GM23338 (cell line): ENCODE measurements at regions not wholly inside any gene's neighbourhood (a gene's known extent, or its start where the extent isn't known, plus 50 kb on each side); places are given as distances from the start of the nearest gene placed in this dataset.

Experiments used
- ATAC-seq: fragments of 200-7000 bp; cut with Tn5 transposase; 3 replicates; pipeline ENCODE4 v1.9.1; 2020
- DNase-seq: peaks from one replicate; pipeline ENCODE4 v3.0.0-alpha.2; 2015; ENCODE audit warnings: low spot score
- H2AFZ ChIP-seq: fragments of 200-600 bp; sonication (generic); 2 replicates; pipeline ENCODE4 v1.8.0; 2016; ENCODE audit warnings: antibody characterized with exemption, mild to moderate bottlenecking, moderate library complexity
- H3F3A ChIP-seq: fragments of 200-600 bp; sonication (generic); replicated peaks from 2 replicates; pipeline ENCODE4 v1.8.0; 2017; ENCODE audit warnings: antibody characterized with exemption, mixed run types, low read depth
- H3K27ac ChIP-seq: fragments of 200-600 bp; sonication (generic); 2 replicates; pipeline ENCODE4 v1.6.1; 2016; ENCODE audit warnings: low read depth
- H3K27me3 ChIP-seq: fragments of 200-600 bp; sonication (generic); 2 replicates; pipeline ENCODE4 v1.8.0; 2016; ENCODE audit warnings: mild to moderate bottlenecking, mixed run types, moderate library complexity; ENCODE audit not compliant: insufficient read depth
- H3K36me3 ChIP-seq: fragments of 200-600 bp; sonication (generic); 2 replicates; pipeline ENCODE4 v1.8.0; 2016; ENCODE audit warnings: mild to moderate bottlenecking; ENCODE audit not compliant: insufficient read depth
- H3K4me1 ChIP-seq: fragments of 200-600 bp; sonication (generic); 2 replicates; pipeline ENCODE4 v1.8.0; 2016; ENCODE audit warnings: mild to moderate bottlenecking, moderate library complexity; ENCODE audit not compliant: insufficient read depth
- H3K4me2 ChIP-seq: fragments of 200-600 bp; sonication (generic); 2 replicates; pipeline ENCODE4 v1.7.1; 2017; ENCODE audit warnings: mixed run types
- H3K4me3 ChIP-seq: fragments of 200-600 bp; sonication (generic); 2 replicates; pipeline ENCODE4 v1.6.1; 2016; ENCODE audit warnings: mixed run types
- H3K79me2 ChIP-seq: fragments of 200-600 bp; sonication (generic); replicated peaks from 2 replicates; pipeline ENCODE4 v1.8.0; 2017; ENCODE audit warnings: mild to moderate bottlenecking; ENCODE audit not compliant: insufficient read depth
- H3K9me2 ChIP-seq: fragments of 200-600 bp; sonication (generic); 2 replicates; pipeline ENCODE4 v1.8.0; 2017; ENCODE audit not compliant: insufficient read depth
- H4K20me1 ChIP-seq: fragments of 200-600 bp; sonication (generic); replicated peaks from 2 replicates; pipeline ENCODE4 v1.8.0; 2017; ENCODE audit warnings: mild to moderate bottlenecking; ENCODE audit not compliant: insufficient read depth
- H3K27ac Mint-ChIP-seq: 2 replicates; pipeline ENCODE4 v1.8.0; 2020; ENCODE audit warnings: inconsistent platforms, mild to moderate bottlenecking, moderate library complexity, mixed read lengths
- H3K27me3 Mint-ChIP-seq: 3 replicates; pipeline ENCODE4 v1.8.0; 2022; ENCODE audit warnings: low read depth, mild to moderate bottlenecking, moderate library complexity, mixed read lengths, inconsistent platforms; ENCODE audit not compliant: insufficient read depth, poor library complexity
- H3K36me3 Mint-ChIP-seq: 3 replicates; pipeline ENCODE4 v1.8.0; 2021; ENCODE audit warnings: low read depth, mild to moderate bottlenecking, inconsistent platforms, moderate library complexity, mixed read lengths
- H3K4me1 Mint-ChIP-seq: 3 replicates; pipeline ENCODE4 v1.8.0; 2020; ENCODE audit warnings: mild to moderate bottlenecking, inconsistent platforms, mixed read lengths
- H3K4me3 Mint-ChIP-seq: 3 replicates; pipeline ENCODE4 v1.8.0; 2021; ENCODE audit warnings: moderate library complexity, mild to moderate bottlenecking, inconsistent platforms, mixed read lengths
- H3K9me3 Mint-ChIP-seq: 3 replicates; pipeline ENCODE4 v1.8.0; 2020; ENCODE audit warnings: moderate library complexity, mild to moderate bottlenecking, inconsistent platforms, mixed read lengths
- NANOG ChIP-seq: IDR thresholded peaks from 2 replicates; pipeline ENCODE4 v1.6.1; 2016; ENCODE audit warnings: antibody characterized with exemption, borderline replicate concordance
- POLR2AphosphoS5 ChIP-seq: IDR thresholded peaks from 2 replicates; pipeline ENCODE4 v1.6.1; 2016; ENCODE audit warnings: antibody characterized with exemption, low read depth
- STAT1 ChIP-seq: IDR thresholded peaks from one replicate; pipeline ENCODE4 v1.6.1; 2016; ENCODE audit warnings: antibody characterized with exemption; ENCODE audit not compliant: unreplicated experiment
- ZNF114 ChIP-seq: fragments of 250-450 bp; sonication (Bioruptor Pico); IDR thresholded peaks from 2 replicates; pipeline ENCODE4 v1.5.0; 2020; ENCODE audit warnings: mild to moderate bottlenecking, moderate library complexity
- ZNF462 ChIP-seq: fragments of 250-450 bp; sonication (Bioruptor Pico); IDR thresholded peaks from 2 replicates; pipeline ENCODE4 v1.5.0; 2020; ENCODE audit warnings: mild to moderate bottlenecking, moderate library complexity
- TF ChIP-seq, protein P1 (sequence below): IDR thresholded peaks from one replicate; pipeline ENCODE4 v1.6.1; 2018; ENCODE audit warnings: antibody characterized with exemption; ENCODE audit not compliant: unreplicated experiment

- no peaks in the 10 kb centered on the region for H3K9me3 Mint-ChIP-seq
- ATAC-seq (no peak), DNase-seq (no peak)
- H2AFZ ChIP-seq, result no peak overlapping the region
- no peak overlapping the region for H3K27ac ChIP-seq
- peaks cover 3% of the 10 kb centered on the region; the same call in 1 of the 2 replicates for H4K20me1 ChIP-seq
- H3K36me3 Mint-ChIP-seq, result peaks cover 28% of the 10 kb centered on the region
- no peaks in the 10 kb centered on the region for H3K9me2 ChIP-seq
- H3K79me2 ChIP-seq, result peaks cover 10% of the 10 kb centered on the region; the same call in 1 of the 2 replicates
- peaks cover 14% of the 10 kb centered on the region; the same call in 1 of the 2 replicates for H3K36me3 ChIP-seq
- no peaks in the 10 kb centered on the region for H3K27me3 ChIP-seq
- H3K4me1 Mint-ChIP-seq, result peaks cover 57% of the 10 kb centered on the region
- H3F3A ChIP-seq, result peaks cover 18% of the 10 kb centered on the region; the same call in 1 of the 2 replicates
- TF ChIP-seq ZNF462 (no peak), POLR2AphosphoS5 (peak; percentile 20; the same call in 1 of the 2 replicates)
- H3K27me3 Mint-ChIP-seq, result peaks cover 9% of the 10 kb centered on the region
- no peak overlapping the region for H3K27ac Mint-ChIP-seq
- no peak overlapping the region for H3K4me3 ChIP-seq
- peaks cover 54% of the 10 kb centered on the region for H3K4me1 ChIP-seq
- H3K4me2 ChIP-seq, result no peak overlapping the region
- H3K4me3 Mint-ChIP-seq, result no peak overlapping the region
These were observed 1571.2 kb upstream of the PRR20A start for GRCh38 chr13:55569514-55569913.

GRCh38 chr13:55570371-55570770, 1570.3 kb upstream of the PRR20A start:
- H3K27ac Mint-ChIP-seq, result no peak overlapping the region
- peaks cover 9% of the 10 kb centered on the region for H3K27me3 Mint-ChIP-seq
- peaks cover 33% of the 10 kb centered on the region for H3K36me3 Mint-ChIP-seq
- no peaks in the 10 kb centered on the region for H3K9me3 Mint-ChIP-seq
- H3K4me1 Mint-ChIP-seq, result peaks cover 56% of the 10 kb centered on the region
- H3K79me2 ChIP-seq, result peaks cover 18% of the 10 kb centered on the region
- no peak overlapping the region for H2AFZ ChIP-seq
- peaks cover 22% of the 10 kb centered on the region for H3K36me3 ChIP-seq
- H3K4me3 Mint-ChIP-seq, result no peak overlapping the region
- H4K20me1 ChIP-seq, result peaks cover 10% of the 10 kb centered on the region; the same call in 1 of the 2 replicates
- no peak overlapping the region for H3K4me2 ChIP-seq
- H3K4me3 ChIP-seq, result no peak overlapping the region
- DNase-seq, result no peak
- no peak for ATAC-seq
- H3K27ac ChIP-seq, result no peak overlapping the region
- peaks cover 19% of the 10 kb centered on the region; the same call in 1 of the 2 replicates for H3F3A ChIP-seq
- H3K9me2 ChIP-seq, result no peaks in the 10 kb centered on the region
- H3K27me3 ChIP-seq, result no peaks in the 10 kb centered on the region
- peaks cover 55% of the 10 kb centered on the region for H3K4me1 ChIP-seq
- TF ChIP-seq ZNF114 (CRISPR knock-in tag) (no peak), NANOG (no peak), STAT1 (no peak)
- TF ChIP-seq, protein P1, sequence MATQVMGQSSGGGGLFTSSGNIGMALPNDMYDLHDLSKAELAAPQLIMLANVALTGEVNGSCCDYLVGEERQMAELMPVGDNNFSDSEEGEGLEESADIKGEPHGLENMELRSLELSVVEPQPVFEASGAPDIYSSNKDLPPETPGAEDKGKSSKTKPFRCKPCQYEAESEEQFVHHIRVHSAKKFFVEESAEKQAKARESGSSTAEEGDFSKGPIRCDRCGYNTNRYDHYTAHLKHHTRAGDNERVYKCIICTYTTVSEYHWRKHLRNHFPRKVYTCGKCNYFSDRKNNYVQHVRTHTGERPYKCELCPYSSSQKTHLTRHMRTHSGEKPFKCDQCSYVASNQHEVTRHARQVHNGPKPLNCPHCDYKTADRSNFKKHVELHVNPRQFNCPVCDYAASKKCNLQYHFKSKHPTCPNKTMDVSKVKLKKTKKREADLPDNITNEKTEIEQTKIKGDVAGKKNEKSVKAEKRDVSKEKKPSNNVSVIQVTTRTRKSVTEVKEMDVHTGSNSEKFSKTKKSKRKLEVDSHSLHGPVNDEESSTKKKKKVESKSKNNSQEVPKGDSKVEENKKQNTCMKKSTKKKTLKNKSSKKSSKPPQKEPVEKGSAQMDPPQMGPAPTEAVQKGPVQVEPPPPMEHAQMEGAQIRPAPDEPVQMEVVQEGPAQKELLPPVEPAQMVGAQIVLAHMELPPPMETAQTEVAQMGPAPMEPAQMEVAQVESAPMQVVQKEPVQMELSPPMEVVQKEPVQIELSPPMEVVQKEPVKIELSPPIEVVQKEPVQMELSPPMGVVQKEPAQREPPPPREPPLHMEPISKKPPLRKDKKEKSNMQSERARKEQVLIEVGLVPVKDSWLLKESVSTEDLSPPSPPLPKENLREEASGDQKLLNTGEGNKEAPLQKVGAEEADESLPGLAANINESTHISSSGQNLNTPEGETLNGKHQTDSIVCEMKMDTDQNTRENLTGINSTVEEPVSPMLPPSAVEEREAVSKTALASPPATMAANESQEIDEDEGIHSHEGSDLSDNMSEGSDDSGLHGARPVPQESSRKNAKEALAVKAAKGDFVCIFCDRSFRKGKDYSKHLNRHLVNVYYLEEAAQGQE, result no peak
